ENCODE measurements at regions not wholly inside any gene's neighbourhood (a gene's known extent, or its start where the extent isn't known, plus 50 kb on each side); places are given as distances from the start of the nearest gene placed in this dataset.
"Not testable (repeated sequence)": the region's sequence is repeated elsewhere in the genome, so short reads cannot be mapped to it uniquely, and the experiment has no call there.

DNA sequence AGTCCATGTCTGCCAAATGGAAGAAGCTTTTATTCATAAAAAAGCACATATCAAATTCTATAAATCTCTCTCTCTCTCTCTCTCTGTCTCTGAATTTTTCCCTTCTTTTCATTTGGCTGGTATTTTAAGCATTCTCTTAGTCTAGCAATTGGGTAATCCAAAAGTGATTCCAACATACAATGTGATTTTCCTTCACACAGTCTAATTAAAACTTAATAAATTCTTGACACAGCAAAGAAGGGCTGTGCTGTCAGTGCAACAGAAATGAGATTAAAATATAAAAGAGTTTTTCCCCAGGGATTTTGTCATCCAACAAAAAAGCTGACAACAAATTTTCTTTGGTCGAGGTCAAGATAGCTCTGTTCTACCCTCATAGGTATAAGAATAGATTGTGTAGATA is 216.9 kb downstream of the CENPC start:
- DNase-seq = no peak

DNA sequence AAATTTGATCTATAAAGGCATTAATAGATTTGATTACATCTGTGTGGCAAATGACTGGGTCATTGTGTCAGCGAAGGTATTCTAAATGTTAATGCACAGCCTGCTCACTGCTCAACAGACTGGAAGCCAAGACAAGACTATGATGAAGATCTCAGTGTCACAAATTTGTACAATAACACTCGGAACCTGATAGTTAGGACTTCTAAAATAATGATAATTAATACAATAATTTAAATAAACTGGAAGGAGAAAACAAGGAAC is 217.4 kb downstream of the CENPC start:
- no peak for DNase-seq

DNA sequence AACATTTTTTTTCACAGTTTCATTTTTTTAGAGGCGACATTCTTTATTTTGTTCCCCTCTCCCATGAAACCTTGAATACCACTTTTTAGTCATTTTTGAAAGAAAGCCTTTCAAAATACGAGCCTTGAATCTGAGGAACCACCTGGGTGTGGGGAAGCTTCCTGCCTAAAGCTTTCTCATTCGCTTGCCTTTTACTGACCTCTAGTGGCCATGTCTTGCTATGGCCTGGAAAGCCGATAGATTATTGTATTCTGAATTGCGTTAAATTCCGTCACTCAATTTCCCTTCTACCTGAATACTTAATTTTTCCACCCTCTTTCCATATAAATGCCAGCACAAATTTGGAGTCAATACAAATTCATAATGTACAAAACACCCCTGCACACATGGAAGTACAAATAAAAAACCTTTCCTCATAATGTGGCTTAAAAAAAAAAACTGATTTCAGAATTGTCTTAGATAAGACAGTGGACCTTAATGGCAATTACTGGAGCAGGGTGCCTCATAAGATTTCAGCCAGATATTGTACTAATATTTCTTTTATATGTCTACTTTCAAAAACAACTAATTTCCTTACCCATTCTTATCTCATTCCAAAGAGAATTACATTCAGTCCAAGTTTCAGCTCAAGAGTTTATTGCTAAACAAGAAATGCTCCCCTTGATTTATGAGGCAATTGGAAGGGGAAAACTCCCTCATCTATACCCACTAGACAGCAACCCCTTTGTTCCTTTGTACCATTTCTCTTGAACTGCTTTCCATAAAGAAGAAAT is 217.9 kb downstream of the CENPC start:
- peak; percentile 58 for DNase-seq

DNA sequence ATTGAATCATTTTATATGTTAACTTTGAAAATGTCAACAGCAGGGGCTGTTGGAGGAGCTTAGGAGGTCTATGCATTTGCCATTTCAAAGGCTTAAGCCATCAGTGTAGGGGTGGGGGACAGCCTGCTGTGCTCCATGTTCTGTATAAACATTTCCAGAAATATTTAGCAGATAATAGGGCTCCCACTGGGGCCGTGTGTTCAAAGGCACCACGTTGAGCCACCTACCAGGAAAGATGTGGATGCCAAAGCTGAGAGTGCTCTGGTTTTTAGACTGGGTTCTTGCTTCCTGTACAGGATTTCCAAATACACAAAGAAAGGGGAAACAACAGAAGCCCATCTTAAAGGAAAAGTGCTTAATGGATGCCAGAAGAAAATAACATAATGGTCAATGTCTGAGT is 219.5 kb downstream of the CENPC start:
- no peak for DNase-seq

DNA sequence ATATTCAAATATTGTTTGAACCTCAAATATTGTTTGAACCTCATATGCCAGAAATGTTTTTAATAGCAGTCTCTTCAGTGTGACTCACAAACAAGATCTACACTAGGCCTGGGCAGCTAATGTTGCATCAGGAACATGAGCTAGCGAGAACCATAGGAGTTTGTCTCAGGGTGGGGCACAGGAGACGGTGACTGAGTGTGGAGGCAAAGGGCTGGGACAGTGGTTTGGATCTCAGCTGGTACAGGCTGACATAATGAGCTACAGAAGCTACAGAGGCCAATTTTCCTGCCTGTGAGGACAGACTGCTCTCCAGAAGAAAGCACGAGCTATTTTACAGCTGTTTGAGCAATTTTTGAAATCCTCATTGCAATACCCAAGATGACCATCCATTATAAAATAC is 224.7 kb downstream of the CENPC start:
- peak; percentile 21 for DNase-seq

DNA sequence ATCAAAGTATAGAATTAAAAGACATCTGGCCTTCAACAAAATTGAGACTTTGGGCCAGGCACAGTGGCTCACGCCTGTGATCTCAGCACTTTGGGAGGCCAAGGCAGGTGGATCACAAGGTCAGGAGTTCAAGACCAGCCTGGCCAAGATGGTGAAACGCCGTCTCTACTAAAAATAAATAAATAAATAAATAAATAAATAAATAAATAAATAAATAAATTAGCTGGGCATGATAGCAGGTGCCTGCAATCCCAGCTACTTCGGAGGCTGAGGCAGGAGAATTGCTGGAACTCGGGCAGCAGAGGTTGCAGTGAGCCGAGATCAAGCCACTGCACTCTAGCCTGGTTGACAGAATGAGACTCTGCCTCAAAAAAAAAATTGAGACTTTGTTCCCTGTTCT is 225.7 kb downstream of the CENPC start:
- DNase-seq = not testable (repeated sequence)

DNA sequence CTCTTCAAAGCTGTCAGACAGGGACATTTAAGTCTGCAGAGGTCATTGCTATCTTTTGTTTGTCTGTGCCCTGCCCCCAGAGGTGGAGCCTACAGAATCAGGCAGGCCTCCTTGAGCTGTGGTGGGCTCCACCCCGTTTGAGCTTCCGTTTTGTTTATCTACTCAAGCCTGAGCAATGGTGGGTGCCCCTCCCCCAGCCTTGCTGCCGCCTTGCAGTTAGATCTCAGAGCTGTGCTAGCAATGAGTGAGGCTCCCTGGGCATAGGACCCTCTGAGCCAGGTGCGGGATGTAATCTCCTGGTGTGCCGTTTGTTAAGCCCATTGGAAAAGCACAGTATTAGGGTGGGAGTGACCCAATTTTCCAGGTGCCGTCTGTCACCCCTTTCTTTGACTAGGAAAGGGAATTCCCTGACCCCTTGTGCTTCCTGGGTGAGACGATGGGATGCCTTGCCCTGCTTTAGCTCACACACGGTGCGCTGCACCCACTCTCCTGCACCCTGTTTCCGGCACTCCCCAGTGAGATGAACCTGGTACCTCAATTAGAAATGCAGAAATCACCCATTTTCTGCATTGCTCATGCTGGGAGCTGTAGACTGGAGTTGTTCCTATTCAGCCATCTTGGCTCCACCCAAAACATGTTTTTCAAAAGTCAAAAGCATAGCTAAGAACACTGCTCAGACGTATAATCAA is 244.7 kb downstream of the CENPC start:
- not testable (repeated sequence) for DNase-seq

DNA sequence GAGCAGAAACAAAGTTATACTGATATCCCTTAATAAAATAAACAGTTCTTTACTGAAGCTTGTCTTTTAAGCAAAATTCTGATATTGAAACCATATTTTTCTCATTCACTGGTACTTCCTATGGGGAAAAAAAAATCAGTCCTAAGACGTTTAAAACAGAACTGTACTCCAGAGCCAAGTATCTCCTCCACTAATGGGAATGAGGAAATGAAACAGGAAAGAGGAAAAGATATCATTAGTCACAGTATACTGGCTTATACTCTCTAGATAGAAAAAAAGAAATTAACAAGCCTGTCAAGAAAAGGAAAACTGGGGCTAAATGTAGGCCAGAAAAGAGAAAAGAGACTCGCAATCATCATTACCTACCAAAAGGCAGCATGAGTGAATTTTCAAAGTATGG is 252.7 kb downstream of the CENPC start:
- DNase-seq = no peak

DNA sequence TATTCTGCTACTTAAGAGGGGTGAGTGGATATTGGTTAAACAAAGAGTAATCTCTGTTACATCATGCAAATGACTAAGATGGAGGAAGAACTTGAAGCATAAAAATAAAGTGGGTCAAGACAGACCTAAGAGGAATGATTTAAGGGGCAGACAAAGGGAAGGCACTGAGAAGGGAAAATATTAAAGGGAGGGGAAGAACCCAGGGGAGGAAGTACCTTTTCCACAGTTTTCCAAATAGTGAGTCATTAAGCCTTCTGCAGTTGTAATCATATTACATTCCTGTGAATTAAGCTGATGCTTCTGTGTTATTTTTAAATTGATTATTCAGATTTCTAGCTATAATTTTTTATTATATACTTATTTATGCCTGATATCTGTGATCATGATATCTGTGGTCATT is 253.3 kb downstream of the CENPC start:
- no peak for DNase-seq

DNA sequence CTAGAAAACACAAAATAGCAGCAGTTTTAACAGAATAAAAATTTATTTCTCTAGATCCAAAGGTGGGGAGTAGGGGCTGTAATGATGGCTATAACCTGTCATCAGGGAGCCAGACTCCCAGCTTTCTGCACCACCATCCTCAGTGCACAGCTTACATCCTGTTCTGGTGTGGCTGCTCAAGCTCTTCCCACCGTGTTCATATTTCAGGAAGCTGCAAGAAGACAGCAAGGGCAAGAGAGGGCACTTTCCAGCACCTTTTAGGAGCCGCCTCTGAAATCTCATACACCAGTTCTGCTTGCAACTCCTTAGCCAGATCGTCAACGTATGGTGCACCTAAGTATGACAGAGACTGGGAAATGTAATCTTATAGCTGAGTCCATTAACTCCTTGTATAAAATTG is 253.7 kb downstream of the CENPC start:
- DNase-seq = no peak

DNA sequence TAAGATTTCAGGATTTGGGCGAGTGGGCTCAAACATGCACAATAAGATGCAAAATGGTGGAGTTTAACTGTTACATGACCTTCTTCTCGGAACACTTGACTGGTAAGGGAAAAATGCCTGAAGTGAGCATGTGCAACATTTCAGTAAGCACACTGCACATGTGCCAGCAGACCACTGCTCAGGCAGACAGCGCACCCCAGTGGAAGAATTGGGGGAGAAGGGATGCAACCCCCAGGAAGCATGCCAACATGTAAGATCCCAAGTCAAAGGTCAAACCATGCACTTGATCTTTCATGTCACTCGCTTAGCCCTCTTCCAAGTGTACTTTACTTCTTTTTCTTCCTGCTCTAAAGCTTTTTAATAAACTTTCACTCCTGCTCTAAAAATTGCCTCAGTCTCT is 256.3 kb downstream of the CENPC start:
- peak; percentile 15 for DNase-seq

DNA sequence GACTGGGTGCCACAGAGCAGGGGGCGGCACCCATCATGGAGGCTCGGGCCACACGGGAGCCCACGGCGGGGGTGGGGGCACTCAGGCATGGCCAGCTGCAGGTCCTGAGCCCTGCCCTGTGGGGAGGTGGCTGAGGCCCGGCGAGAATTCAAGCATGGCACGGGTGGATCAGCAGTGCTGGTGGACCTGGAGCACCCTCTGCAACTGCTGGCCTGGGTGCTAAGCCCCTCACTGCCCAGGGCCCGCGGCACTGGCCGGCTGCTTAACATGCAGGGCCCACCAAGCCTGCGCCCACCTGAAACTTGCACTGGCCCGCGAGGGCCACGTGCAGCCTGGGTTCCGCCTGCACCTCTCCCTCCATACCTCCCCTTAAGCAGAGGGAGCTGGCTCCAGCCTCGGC is 258.6 kb downstream of the CENPC start:
- no peak for DNase-seq

DNA sequence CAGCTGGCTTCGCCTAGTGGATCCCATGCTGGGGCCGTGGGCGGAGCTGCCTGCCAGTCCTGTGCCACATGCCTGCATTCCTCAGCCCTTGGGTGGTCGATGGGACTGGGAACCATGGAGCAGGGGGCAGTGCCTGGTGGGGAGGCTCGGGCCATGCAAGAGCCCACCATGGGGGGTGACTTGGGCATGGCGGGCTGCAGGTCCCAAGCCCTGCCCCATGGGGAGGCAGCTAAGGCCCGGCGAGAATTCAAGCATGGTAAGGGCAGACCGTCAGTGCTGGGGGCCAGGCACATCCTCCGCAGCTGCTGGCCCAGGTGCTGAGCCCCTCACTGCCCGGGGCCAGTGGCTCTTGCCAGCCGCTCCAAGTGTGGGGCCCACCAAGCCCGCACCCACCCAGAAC is 262.6 kb downstream of the CENPC start:
- DNase-seq = no peak

DNA sequence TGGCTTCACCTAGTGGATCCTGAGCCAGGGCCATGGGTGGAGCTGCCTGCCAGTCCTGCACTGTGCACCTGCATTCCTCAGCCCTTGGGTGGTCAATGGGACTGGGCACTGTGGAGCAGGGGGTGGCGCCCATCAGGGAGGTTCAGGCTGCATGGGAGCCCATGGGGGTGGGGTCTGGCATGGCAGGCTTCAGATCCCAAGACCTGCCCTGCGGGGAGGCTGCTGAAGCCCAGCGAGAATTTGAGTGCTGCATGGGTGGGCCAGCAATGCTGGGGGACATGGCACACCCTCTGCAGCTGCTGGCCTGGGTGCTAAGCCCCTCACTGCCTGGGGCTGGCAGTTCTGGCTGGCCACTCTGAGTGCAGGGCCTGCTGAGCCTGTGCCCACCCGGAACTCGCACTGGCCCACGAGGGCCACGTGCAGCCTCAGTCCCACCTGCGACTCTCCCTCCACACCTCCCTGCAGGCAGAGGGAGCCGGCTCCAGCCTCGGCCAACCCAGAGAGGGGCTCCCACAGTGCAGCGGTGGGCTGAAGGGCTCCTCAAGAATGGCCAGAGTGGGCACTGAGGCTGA is 270.0 kb downstream of the CENPC start:
- no peak for DNase-seq

DNA sequence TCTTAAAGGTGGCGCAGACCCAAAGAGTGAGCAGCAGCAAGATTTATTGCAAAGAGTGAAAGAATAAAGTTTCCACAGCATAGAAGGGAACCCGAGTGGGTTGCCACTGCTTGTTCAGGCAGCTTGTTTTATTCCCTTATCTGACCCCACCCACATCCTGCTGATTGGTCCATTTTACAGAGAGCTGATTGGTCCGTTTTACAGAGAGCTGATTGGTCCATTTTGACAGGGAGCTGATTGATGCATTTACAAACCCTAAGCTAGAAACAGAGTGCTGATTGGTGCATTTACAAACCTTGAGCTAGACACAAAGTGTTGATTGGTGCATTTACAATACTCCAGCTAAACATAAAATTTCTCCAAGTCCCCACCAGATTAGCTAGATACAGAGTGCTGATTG is 270.6 kb downstream of the CENPC start:
- not testable (repeated sequence) for DNase-seq

DNA sequence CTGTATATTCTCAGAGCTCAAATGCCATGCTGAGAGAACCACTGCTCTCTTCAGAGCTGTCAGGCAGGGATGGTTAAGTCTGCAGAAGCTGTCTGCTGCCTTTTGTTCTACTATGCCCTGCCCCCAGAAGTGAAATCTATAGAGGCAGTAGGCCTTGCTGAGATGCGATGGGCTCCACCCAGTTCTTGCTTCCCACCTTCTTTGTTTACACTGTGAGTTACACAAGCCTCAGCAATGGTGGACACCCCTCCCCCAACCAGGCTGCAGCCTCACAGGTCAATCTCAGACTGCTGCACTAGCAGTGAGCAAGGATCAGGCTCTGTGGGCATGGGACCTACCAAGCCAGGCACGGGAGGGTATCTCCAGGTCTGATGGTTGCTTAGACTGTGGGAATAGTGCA is 271.6 kb downstream of the CENPC start:
- no peak for DNase-seq

DNA sequence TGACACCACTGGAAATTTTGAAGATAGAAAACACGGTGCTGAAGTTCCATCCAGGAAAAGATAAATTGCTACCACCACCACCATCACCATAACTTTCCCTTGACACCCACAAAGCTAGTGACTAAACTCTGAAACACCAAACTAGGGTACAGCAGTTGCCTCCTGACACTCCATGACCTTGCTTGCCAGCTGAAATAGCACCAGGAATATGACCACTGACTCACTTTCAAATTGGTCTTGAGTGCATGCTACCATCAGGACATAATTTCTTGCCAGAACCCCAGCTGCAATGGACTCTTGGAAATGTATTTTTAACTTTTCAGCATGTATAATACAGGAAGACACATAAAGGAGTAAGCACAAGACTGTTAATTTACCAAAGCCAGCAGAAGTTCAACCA is 283.3 kb downstream of the CENPC start:
- DNase-seq = no peak

DNA sequence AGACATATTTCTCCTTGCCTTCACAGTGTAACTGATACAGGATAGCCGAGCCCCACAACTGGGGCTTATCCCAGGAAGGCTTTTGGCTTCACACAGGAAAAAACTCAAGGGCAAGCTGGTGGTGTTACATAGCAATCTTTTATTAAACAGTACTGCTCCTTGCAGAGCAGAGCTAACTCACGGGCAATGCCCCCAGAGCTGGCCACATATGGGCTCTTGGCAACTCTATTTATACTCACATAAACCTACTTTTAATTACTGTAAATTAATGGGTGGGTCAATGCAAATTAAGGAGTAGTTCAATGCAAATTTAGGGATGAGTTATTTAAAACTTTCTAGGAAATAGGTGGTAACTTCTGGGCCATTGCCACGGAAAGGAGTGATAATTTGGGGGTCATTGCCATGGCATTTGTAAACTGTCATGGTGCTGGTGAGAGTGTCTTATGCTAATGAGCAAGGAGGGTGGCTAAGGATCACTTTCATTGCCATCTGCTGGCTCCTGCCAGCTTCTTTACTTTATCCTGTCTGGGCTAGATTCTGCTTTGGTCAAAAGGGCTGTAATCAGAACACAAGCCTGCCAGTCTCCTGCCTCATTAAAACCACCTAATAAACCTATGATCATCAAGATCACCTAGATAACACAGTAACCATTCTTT is 288.8 kb downstream of the CENPC start:
- no peak for DNase-seq

DNA sequence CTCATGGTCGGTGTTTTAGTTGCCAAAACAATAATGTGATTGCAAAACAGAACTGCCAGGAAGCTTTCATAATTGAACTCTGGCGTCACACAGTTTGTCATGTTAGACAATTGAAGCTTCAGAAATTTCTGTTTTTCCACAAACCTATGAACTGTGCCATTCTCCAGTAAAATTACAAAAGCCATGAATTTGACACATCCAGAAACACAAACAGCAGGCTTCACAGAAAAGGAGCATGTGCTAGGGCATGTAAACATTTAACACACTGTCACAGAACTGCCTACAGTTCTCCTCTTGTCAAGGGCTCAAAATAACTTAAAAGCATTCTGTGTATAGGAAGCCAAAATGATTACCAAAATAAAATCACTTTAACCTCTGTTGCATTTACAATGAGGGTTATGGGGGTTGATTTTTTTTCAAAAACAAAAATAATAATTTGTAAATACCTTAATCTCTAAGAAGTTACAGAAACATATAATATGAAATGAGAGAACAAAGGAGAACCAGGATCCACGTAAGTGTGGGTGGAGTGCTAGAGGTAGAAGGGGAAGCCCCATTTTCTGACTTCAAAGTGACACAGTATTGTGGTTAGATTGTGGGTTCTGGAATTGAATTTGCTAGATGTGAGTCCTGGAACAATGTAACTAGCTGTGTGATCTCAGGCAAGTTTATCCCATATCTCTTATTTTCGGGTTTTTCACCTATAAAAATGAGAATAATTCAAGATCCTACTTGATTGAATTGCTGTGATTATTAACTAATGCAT is 295.0 kb downstream of the CENPC start:
- no peak for DNase-seq

DNA sequence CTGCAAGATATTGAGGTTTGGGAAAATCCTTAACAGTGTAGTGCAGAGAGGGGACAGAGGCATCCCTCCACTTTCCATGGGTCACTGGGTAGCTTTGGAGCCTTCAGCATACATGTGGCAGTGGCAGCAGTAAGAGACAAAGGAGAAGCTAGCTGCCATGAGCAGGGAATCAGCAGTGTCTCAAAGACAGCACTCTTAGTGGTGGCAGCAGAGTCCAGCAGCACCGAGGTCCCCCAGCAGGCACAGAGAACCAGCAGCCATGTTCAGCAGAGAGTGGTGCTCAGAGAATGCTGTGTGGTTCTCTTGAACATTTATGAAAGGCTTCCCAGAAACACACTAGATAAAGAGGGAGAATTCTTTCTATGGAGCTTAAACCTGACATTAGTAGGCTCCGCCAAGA is 308.5 kb downstream of the CENPC start:
- no peak for DNase-seq

DNA sequence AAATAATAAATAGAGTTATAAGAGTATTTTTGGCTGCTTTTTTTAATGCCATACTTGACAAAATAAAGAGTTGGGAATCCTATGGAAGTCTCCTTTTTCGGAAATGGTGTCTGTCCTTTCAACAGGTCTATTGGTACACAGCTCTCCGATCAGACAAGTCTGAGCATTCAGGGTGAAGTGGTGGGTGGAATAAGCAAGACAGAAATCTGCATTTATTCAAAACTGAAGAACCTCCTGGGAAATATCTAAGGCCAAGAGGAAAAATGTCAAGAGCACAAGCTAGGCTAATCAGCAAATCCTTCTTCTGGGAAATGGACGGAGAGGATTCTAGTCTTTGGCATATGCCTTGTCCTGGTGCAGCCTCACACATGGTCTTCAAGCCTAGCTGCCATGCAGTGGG is 309.0 kb downstream of the CENPC start:
- DNase-seq = no peak

DNA sequence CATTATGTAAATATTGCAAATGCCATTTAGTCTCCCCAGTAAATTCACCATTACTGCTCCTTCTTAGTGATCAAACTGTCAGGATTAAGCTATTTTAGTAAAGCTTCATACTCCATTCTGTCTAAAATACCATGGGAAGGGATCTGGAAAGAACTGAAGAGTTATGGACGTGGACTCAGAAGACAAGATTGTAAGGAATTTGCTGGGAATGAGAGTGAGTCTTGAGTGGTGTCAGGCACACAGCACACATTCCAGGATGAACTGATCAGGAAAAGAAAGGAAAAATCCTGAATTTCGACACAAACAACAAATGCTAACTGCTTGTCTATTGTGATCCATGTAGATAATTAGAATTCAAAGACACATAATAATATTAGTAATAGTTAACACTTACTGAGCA is 311.0 kb downstream of the CENPC start:
- peak; percentile 73 for DNase-seq

DNA sequence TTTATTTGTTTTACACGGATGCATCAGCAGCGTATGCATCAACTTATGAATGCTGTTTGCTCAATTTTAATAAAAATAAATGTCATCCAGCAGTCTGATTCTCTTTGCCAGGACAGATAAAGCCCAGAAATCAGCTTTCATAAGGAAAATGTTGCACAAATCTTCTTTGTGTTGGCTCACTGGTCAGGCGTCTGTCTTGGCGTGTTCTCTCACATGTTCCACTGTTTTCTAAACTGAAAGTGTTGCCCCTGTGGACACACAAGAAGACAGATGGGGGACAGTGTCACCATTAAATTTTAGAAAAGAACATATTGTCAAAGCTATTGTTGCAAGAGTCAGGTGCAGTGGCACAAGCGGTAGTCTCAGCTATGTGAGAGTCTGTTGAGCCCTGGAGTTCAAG is 316.2 kb downstream of the CENPC start:
- no peak for DNase-seq
